ENCODE measurements at regions not wholly inside any gene's neighbourhood (a gene's known extent, or its start where the extent isn't known, plus 50 kb on each side); places are given as distances from the start of the nearest gene placed in this dataset.

DNA sequence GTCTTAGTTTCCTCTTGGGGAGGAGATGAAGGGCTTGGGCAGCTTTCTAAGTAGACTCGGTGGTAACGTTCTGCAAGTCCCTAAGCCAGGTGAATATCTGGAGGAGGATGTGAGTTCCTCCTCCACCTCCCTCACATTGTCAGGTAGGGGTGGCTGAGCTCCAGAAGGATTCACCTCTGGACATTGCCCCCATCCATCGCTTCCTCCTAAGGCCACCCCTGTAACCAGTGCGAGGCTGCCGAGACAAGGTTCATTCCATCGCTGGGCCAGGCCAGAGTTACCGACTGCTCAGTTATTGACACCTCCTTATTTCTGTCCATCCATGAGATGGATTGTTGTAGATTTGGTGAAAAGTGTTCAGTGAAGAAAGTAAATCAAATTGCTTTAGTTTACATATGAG lies 334.1 kb upstream of the KLF6 start:
- intact Hi-C loops (cut with micrococcal nuclease): no loop called here
- H3K9me3 Mint-ChIP-seq: peaks cover 3% of the 10 kb centered on the region
- CTCF ChIA-PET: no interaction called here
- H3K27me3 Mint-ChIP-seq (ENCODE audit: low read depth): peaks cover 1% of the 10 kb centered on the region
- H3K4me1 Mint-ChIP-seq (ENCODE audit: low read depth): peaks cover 8% of the 10 kb centered on the region
- H3K36me3 Mint-ChIP-seq (ENCODE audit: low read depth): no peaks in the 10 kb centered on the region
- no peak overlapping the region for H3K27ac Mint-ChIP-seq
- DNase-seq: no peak
- no peak overlapping the region for H3K4me3 Mint-ChIP-seq

DNA sequence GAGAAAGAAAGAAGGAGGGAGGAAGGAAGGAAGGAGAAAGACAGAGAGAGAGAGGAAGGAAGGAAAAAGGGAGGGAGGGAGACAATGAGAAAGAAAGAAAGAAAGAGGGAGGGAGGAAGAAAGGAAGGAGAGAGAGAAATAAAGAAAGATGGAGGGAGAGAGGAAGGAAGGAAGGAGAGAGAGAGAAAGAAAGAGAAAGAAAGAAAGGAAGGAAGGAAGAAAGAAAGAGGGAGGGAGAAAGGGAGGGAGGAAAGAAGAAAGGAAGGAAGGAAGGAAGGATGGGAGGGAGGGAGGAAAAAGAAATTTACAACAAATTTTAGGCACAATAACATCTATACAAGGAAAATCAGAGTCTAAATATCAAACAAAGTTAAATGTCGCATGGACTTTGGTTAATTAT lies 332.6 kb upstream of the KLF6 start:
- intact Hi-C loops (cut with micrococcal nuclease): no loop called here
- no peaks in the 10 kb centered on the region for H3K36me3 Mint-ChIP-seq (ENCODE audit: low read depth)
- H3K9me3 Mint-ChIP-seq: peaks cover 3% of the 10 kb centered on the region
- CTCF ChIA-PET: no interaction called here
- H3K4me1 Mint-ChIP-seq (ENCODE audit: low read depth): peaks cover 8% of the 10 kb centered on the region
- no peak overlapping the region for H3K27ac Mint-ChIP-seq
- no peak for DNase-seq
- peaks cover 1% of the 10 kb centered on the region for H3K27me3 Mint-ChIP-seq (ENCODE audit: low read depth)
- no peak overlapping the region for H3K4me3 Mint-ChIP-seq

DNA sequence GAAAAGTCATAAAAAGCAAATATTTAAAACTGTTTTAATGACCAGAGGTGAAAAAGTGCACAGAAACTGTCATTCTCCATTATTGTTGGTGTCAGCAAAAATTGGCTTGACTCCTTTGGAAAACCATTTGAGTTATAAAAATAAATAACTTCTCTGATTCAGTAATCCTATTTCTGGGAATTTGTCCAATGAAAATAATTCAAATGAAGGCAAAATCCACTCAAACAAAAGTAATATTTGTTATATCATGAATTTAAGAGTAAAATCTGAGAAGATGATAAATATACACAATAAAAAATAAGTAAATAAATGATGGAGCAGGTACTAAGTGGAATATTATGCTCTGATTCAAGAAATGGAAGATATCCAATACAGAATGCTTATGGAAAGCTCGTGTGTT lies 326.6 kb upstream of the KLF6 start:
- Mint-ChIP-seq H3K27me3 (ENCODE audit: low read depth) (no peaks in the 10 kb centered on the region), H3K4me1 (ENCODE audit: low read depth) (no peaks in the 10 kb centered on the region), H3K9me3 (peaks cover 3% of the 10 kb centered on the region), H3K27ac (no peak overlapping the region), H3K4me3 (no peak overlapping the region), H3K36me3 (ENCODE audit: low read depth) (no peaks in the 10 kb centered on the region)
- intact Hi-C loops (cut with micrococcal nuclease): no loop called here
- DNase-seq: no peak
- CTCF ChIA-PET: no interaction called here

GRCh38 chr10:4109469-4109868 lies 324.5 kb upstream of the KLF6 start:
- H3K27me3 Mint-ChIP-seq (ENCODE audit: low read depth): no peaks in the 10 kb centered on the region
- CTCF ChIA-PET: no interaction called here
- no peak overlapping the region for H3K27ac Mint-ChIP-seq
- intact Hi-C loops (cut with micrococcal nuclease): no loop called here
- no peaks in the 10 kb centered on the region for H3K36me3 Mint-ChIP-seq (ENCODE audit: low read depth)
- DNase-seq: no peak
- H3K4me1 Mint-ChIP-seq (ENCODE audit: low read depth): no peaks in the 10 kb centered on the region
- H3K9me3 Mint-ChIP-seq: no peaks in the 10 kb centered on the region
- no peak overlapping the region for H3K4me3 Mint-ChIP-seq

DNA sequence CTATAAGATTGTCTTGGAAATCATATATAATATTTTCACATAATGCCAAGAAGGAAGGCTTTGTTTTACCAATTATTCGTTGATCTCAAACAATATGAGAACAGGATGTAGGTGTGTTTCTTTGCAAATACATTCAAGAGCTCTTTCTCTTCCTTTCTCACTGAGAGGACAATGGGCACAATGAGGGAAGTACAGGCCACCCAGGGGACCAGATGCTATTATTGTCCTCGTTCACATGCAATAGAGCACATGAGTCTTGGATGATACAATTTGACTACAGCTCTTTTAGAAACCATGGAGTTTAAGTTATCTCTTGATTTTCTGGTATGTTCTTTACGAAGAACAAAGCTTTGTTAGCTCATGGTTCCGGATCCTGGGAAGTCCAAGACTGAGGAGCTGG lies 323.7 kb upstream of the KLF6 start:
- Mint-ChIP-seq H3K27me3 (ENCODE audit: low read depth) (no peaks in the 10 kb centered on the region), H3K27ac (no peak overlapping the region), H3K36me3 (ENCODE audit: low read depth) (no peaks in the 10 kb centered on the region), H3K4me3 (no peak overlapping the region), H3K9me3 (no peaks in the 10 kb centered on the region), H3K4me1 (ENCODE audit: low read depth) (no peaks in the 10 kb centered on the region)
- no peak for DNase-seq
- intact Hi-C loops (cut with micrococcal nuclease): no loop called here
- CTCF ChIA-PET: no interaction called here

DNA sequence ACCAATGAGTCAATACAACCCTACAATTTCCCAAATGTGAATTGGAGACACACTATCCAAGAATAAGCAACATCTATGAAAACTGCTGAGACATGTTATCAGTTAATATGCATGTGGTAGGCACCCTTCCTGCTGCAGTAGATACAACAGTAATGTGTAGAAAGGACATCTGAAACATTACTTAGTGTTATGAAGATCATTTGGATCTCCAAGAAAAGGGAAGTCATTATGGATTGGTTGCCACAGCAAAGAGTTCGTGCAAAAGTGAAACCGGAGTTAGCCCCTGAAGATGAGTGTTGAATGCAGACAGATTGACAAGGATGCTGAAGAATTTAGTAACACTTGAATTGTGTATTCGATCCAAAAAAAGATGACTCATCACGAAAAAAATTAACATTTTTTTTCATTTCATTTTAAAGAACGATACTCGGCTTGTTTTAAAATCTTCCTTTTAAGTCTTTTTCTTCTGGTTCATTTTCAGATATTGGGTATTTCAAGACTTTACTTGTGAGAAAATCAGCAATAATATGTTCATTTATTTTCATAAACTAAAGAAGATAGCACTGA lies 322.4 kb upstream of the KLF6 start:
- DNase-seq: no peak
- Mint-ChIP-seq H3K36me3 (ENCODE audit: low read depth) (no peaks in the 10 kb centered on the region), H3K4me1 (ENCODE audit: low read depth) (no peaks in the 10 kb centered on the region), H3K27me3 (ENCODE audit: low read depth) (no peaks in the 10 kb centered on the region), H3K27ac (no peak overlapping the region), H3K9me3 (no peaks in the 10 kb centered on the region), H3K4me3 (no peak overlapping the region)
- intact Hi-C loops (cut with micrococcal nuclease): no loop called here
- CTCF ChIA-PET: no interaction called here

DNA sequence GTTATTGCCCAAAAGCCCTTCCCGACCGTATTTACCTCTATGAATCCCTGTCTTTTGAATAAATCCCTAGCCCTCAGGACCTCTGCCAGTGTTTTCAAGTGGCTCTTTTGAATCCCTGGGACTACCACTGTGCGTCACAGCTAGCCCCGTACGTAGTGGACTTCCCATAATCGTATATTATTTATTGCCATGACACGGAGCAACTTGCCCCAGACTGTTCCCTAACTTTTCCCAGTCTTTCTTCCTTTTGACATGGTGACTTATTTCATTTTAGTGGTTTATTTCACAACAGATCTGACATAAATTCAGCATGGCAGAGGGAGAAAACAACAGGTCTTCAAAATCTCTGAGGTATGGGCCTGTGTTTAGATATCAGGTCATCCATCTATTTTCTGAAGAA lies 318.6 kb upstream of the KLF6 start:
- no peak for DNase-seq
- intact Hi-C loops (cut with micrococcal nuclease): no loop called here
- H3K4me3 Mint-ChIP-seq: no peak overlapping the region
- H3K36me3 Mint-ChIP-seq (ENCODE audit: low read depth): no peaks in the 10 kb centered on the region
- CTCF ChIA-PET: no interaction called here
- no peak overlapping the region for H3K27ac Mint-ChIP-seq
- no peaks in the 10 kb centered on the region for H3K27me3 Mint-ChIP-seq (ENCODE audit: low read depth)
- no peaks in the 10 kb centered on the region for H3K4me1 Mint-ChIP-seq (ENCODE audit: low read depth)
- H3K9me3 Mint-ChIP-seq: no peaks in the 10 kb centered on the region

- Mint-ChIP-seq H3K36me3 (ENCODE audit: low read depth) (no peaks in the 10 kb centered on the region), H3K9me3 (no peaks in the 10 kb centered on the region), H3K4me1 (ENCODE audit: low read depth) (no peaks in the 10 kb centered on the region), H3K4me3 (no peak overlapping the region), H3K27ac (no peak overlapping the region), H3K27me3 (ENCODE audit: low read depth) (no peaks in the 10 kb centered on the region)
- intact Hi-C loops (cut with micrococcal nuclease): no loop called here
- CTCF ChIA-PET: no interaction called here
- DNase-seq: no peak
These were observed 317.9 kb upstream of the KLF6 start for GRCh38 chr10:4102802-4103344.

DNA sequence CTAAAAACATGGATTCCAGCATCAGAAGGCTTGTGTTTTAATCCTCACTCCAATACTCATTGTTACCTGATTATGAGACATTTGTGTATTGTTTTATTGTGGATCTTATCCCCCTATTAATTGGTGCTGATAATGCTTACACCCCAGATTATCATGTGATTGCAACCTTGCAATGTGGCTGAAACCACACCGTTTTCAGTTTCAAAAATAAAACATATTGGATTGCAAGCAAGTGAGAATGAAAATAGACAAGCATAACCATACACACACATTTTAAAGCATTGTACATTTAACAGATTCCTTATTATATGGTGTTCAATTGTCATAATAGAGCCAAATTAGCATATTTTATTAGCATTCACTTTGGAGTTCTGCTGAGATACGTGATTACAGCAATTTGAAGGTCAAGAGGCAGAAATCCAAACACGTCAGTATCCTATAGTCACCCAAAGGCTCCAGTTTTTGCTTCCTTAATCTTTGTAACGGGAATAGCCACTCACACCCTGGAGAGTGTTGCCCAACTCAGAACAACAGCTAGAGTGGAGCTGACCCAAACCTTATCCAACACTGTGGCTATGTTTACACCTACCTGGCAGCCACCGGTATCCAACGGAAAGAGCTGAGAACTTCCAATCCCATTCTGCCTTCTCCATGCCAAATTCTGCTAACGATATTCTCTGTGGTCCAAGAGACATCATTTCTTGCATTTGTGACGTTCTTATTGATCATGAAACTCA lies 317.1 kb upstream of the KLF6 start:
- intact Hi-C loops (cut with micrococcal nuclease): no loop called here
- CTCF ChIA-PET: no interaction called here
- Mint-ChIP-seq H3K27me3 (ENCODE audit: low read depth) (no peaks in the 10 kb centered on the region), H3K9me3 (no peaks in the 10 kb centered on the region), H3K27ac (no peak overlapping the region), H3K4me3 (no peak overlapping the region), H3K36me3 (ENCODE audit: low read depth) (no peaks in the 10 kb centered on the region), H3K4me1 (ENCODE audit: low read depth) (no peaks in the 10 kb centered on the region)
- no peak for DNase-seq

DNA sequence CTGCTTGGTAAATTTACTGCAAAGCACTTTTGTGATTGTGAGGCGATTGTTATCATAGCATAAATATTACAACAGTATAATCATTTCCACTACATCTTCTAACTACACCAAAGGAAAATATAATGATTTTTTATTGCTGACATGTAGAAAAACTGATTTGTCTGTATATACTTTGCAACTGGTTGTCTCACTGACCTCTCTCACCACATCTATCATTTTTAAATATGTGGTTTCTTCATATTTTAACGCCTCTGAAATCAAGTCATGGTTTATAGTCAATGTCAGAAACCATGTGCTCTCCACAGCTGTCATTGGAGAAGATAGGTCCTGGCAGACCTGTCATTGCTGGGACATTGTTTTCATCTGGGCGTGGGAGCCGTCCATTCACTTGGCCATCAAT lies 315.4 kb upstream of the KLF6 start:
- Mint-ChIP-seq H3K27me3 (ENCODE audit: low read depth) (no peaks in the 10 kb centered on the region), H3K36me3 (ENCODE audit: low read depth) (no peaks in the 10 kb centered on the region), H3K9me3 (no peaks in the 10 kb centered on the region), H3K27ac (no peak overlapping the region), H3K4me1 (ENCODE audit: low read depth) (no peaks in the 10 kb centered on the region), H3K4me3 (no peak overlapping the region)
- DNase-seq: no peak
- CTCF ChIA-PET: no interaction called here
- intact Hi-C loops (cut with micrococcal nuclease): no loop called here

DNA sequence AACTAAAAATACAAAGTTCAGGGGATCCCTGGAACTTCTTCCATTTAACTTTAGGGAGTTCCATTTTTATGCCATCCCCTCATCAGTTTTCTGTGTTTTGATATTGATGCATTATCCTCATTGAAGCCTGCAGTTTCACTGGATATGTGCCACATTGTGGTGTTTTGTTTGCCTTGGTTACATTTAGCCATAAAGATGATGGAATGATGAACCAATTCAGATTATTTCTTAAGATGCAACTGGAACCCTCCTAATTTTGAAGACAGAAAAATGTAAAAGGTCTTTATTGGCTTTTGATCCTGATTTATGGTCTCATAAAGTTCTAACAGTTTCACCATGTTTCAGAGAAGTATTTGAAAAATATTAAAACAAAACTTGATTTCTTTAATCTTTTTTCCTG lies 314.2 kb upstream of the KLF6 start:
- H3K27ac Mint-ChIP-seq: no peak overlapping the region
- no peak overlapping the region for H3K4me3 Mint-ChIP-seq
- DNase-seq: no peak
- CTCF ChIA-PET: no interaction called here
- no peaks in the 10 kb centered on the region for H3K36me3 Mint-ChIP-seq (ENCODE audit: low read depth)
- no peaks in the 10 kb centered on the region for H3K4me1 Mint-ChIP-seq (ENCODE audit: low read depth)
- H3K27me3 Mint-ChIP-seq (ENCODE audit: low read depth): no peaks in the 10 kb centered on the region
- intact Hi-C loops (cut with micrococcal nuclease): no loop called here
- no peaks in the 10 kb centered on the region for H3K9me3 Mint-ChIP-seq

DNA sequence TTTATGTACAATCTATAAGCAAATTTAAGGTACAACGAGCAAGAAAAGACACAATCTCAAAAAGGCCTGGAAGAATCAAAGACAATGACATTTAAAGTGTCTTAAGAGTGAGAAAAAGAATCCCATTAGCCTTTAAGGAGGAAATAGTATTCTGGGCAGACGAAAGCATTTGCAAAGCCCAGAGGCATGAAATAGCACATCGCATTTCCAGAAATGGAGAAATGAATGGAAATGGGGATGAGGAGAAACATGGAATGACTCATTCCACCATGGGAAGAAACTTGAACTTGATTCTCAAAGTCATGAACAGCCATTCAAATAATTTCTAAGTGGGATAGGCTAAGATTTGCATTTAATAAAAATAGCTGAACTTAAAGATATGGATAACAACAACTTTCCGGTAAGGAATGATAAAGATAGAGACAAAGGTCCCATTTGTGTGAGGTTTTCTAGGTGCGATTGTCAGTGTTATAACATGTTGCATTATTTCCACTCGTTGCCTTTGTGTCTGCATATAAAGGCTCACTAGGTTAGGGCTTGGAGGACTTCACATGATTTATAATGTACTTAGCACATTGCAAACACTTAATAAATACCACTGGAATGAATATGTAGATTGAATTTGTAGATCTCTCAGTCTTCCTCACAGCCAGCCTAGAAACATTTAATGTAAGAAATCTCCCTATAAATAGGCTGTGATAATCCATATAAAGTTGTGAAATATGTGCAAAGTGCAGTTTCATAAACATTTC lies 310.3 kb upstream of the KLF6 start:
- no peak for DNase-seq
- Mint-ChIP-seq H3K4me3 (no peak overlapping the region), H3K4me1 (ENCODE audit: low read depth) (no peaks in the 10 kb centered on the region), H3K27ac (no peak overlapping the region), H3K9me3 (no peaks in the 10 kb centered on the region), H3K27me3 (ENCODE audit: low read depth) (no peaks in the 10 kb centered on the region), H3K36me3 (ENCODE audit: low read depth) (no peaks in the 10 kb centered on the region)
- intact Hi-C loops (cut with micrococcal nuclease): no loop called here
- CTCF ChIA-PET: no interaction called here

GRCh38 chr10:4094751-4095150 lies 309.7 kb upstream of the KLF6 start:
- DNase-seq: no peak
- no peak overlapping the region for H3K27ac Mint-ChIP-seq
- no peaks in the 10 kb centered on the region for H3K4me1 Mint-ChIP-seq (ENCODE audit: low read depth)
- no peak overlapping the region for H3K4me3 Mint-ChIP-seq
- no peaks in the 10 kb centered on the region for H3K36me3 Mint-ChIP-seq (ENCODE audit: low read depth)
- no peaks in the 10 kb centered on the region for H3K27me3 Mint-ChIP-seq (ENCODE audit: low read depth)
- CTCF ChIA-PET: no interaction called here
- H3K9me3 Mint-ChIP-seq: no peaks in the 10 kb centered on the region
- intact Hi-C loops (cut with micrococcal nuclease): no loop called here

All from activated naive CD4-positive, alpha-beta T cell treated with anti-CD3 and anti-CD28 coated beads for 36 hours (primary cell).